Liver (tissue), 8 donors: ENCODE measurements at regions not wholly inside any gene's neighbourhood (a gene's known extent, or its start where the extent isn't known, plus 50 kb on each side); places are given as distances from the start of the nearest gene placed in this dataset.

ENCODE experiments used
- DNase-seq: peaks from one replicate; pipeline ENCODE4 v3.0.0-alpha.2; 2017; ENCODE audit warnings: low spot score
- H3K27ac ChIP-seq, 2 donors: one replicate each; pipeline ENCODE4 v1.7.0; 2013; ENCODE audit warnings: inconsistent platforms in 2 of 2, low read length in 2 of 2, control low read depth in 1 of 2, low read depth in 1 of 2, mild to moderate bottlenecking in 1 of 2
- H3K27me3 ChIP-seq, 4 donors: one replicate each; pipeline versions ENCODE4 v1.6.1 to v1.7.0; 2013; ENCODE audit warnings: low read length in 3 of 4, inconsistent platforms in 1 of 4, mild to moderate bottlenecking in 1 of 4, moderate library complexity in 1 of 4; ENCODE audit not compliant: control insufficient read depth in 4 of 4, insufficient read depth in 4 of 4
- H3K36me3 ChIP-seq, 4 donors: one replicate each; pipeline versions ENCODE4 v1.6.1 to v1.7.0; 2013; ENCODE audit warnings: low read length in 3 of 4, mild to moderate bottlenecking in 3 of 4, low read depth in 1 of 4, moderate library complexity in 1 of 4; ENCODE audit not compliant: control insufficient read depth in 4 of 4, insufficient read depth in 3 of 4
- H3K4me1 ChIP-seq, 4 donors: one replicate each; pipeline versions ENCODE4 v1.6.1 to v1.7.0; 2013; ENCODE audit warnings: low read length in 3 of 4, mild to moderate bottlenecking in 3 of 4, moderate library complexity in 1 of 4; ENCODE audit not compliant: control insufficient read depth in 4 of 4, insufficient read depth in 4 of 4
- H3K4me3 ChIP-seq, 3 donors: one replicate each; pipeline versions ENCODE4 v1.6.1 to v1.7.0; 2013; ENCODE audit warnings: low read length in 3 of 3, control low read depth in 1 of 3, low read depth in 1 of 3, mild to moderate bottlenecking in 1 of 3
- H3K9ac ChIP-seq, 2 donors: one replicate each; pipeline ENCODE4 v1.7.0; 2013; ENCODE audit warnings: low read length in 2 of 2, mild to moderate bottlenecking in 2 of 2, moderate library complexity in 2 of 2, control low read depth in 1 of 2, low read depth in 1 of 2
- H3K9me3 ChIP-seq, 4 donors: one replicate each; pipeline versions ENCODE4 v1.6.1 to v1.7.0; 2013; ENCODE audit warnings: low read length in 3 of 4; ENCODE audit not compliant: control insufficient read depth in 4 of 4
- FOXA1 ChIP-seq: IDR thresholded peaks from 2 replicates; pipeline ENCODE4 v1.6.1; 2016; ENCODE audit warnings: antibody characterized with exemption
- GABPA ChIP-seq, 2 donors: IDR thresholded peaks in 1 of 2; conservative IDR thresholded peaks in 1 of 2; 2 replicates each; pipeline ENCODE4 v1.6.1; 2016; ENCODE audit warnings: antibody characterized with exemption in 2 of 2, mild to moderate bottlenecking in 1 of 2, moderate library complexity in 1 of 2
- HNF4A ChIP-seq, 2 donors: conservative IDR thresholded peaks; 2 replicates each; pipeline ENCODE4 v1.6.1; 2016; ENCODE audit warnings: antibody characterized with exemption in 2 of 2, mild to moderate bottlenecking in 2 of 2
- HNF4G ChIP-seq: IDR thresholded peaks from 2 replicates; pipeline ENCODE4 v1.6.1; 2016; ENCODE audit warnings: antibody characterized with exemption
- JUND ChIP-seq, 2 donors: IDR thresholded peaks; 2 replicates each; pipeline ENCODE4 v1.6.1; 2016; ENCODE audit warnings: antibody characterized with exemption in 2 of 2
- NR2F2 ChIP-seq: IDR thresholded peaks from 2 replicates; pipeline ENCODE4 v1.6.1; 2016; ENCODE audit warnings: antibody characterized with exemption
- RAD21 ChIP-seq, 2 donors: IDR thresholded peaks; 2 replicates each; pipeline ENCODE4 v1.6.1; 2016; ENCODE audit warnings: antibody characterized with exemption in 2 of 2, mild to moderate bottlenecking in 2 of 2
- RXRA ChIP-seq, 2 donors: IDR thresholded peaks; 2 replicates each; pipeline ENCODE4 v1.6.1; 2017 to 2018; ENCODE audit warnings: antibody characterized with exemption in 2 of 2, mild to moderate bottlenecking in 1 of 2
- WGBS: extraction: QIAGEN DNeasy Blood & Tissue Kit; methylation state at CpG from one replicate; pipeline ENCODE4 v1.1.7; 2013; 5-methylcytosine and 5-hydroxymethylcytosine counted together
- TF ChIP-seq, protein P1 (sequence below): IDR thresholded peaks from 2 replicates; pipeline ENCODE4 v1.6.1; 2016; ENCODE audit warnings: antibody characterized with exemption
- TF ChIP-seq, protein P2 (sequence below): fragments of 150-350 bp; IDR thresholded peaks from 2 replicates; pipeline ENCODE4 v1.5.1; 2017; ENCODE audit warnings: improper control_type of control experiment, low read depth, low read length; ENCODE audit not compliant: missing input control
- TF ChIP-seq, protein P3 (sequence below): IDR thresholded peaks from 2 replicates; pipeline ENCODE4 v1.6.1; 2016; ENCODE audit warnings: antibody characterized with exemption
- TF ChIP-seq, protein P4 (sequence below): IDR thresholded peaks from 2 replicates; pipeline ENCODE4 v1.6.1; 2016; ENCODE audit warnings: antibody characterized with exemption
- donor health status: healthy.
- donor health status: healthy.
- donor health status: healthy.
- donor health status: healthy.
- donor health status: healthy.

DNA sequence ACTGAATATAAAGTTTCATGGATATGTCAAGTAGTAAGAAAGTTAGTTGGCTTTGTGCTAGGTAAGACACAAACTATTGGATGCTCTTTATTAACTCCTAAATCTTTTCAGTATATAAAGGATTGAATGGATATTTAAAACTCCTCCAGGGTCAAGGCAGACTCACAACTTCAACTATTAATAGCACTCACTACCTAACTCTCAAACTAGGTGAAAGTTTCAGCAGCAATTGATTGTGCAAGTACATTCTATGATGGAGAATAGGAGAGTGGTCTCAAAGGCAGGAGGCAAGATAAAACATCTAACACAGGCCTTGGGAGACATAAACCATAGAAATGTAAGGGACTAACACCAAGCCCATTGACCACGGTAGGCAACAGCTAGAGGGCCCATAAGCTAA is 328.9 kb upstream of the CHAC2 start:
- no peak overlapping the region for H3K27ac ChIP-seq
- no peaks in the 10 kb centered on the region for H3K27me3 ChIP-seq
- no peaks in the 10 kb centered on the region for H3K4me1 ChIP-seq
- H3K36me3 ChIP-seq, result no peaks in the 10 kb centered on the region
- no peak overlapping the region for H3K4me3 ChIP-seq
- DNase-seq, result no peak
- no peaks in the 10 kb centered on the region for H3K9me3 ChIP-seq
- WGBS, result 86% methylated on average over 1 of the region's 1 CpG
- H3K9ac ChIP-seq, result no peak overlapping the region
- TF ChIP-seq RAD21 (IDR thresholded peaks at IDR 0.05) (no peak), JUND (IDR thresholded peaks at IDR 0.05) (no peak), HNF4G (no peak), RXRA (IDR thresholded peaks at IDR 0.05) (no peak), FOXA1 (no peak), NR2F2 (no peak), GABPA (IDR thresholded peaks at IDR 0.05 in 1 of 2, conservative IDR thresholded peaks at IDR 0.05 in 1 of 2) (no peak)
- TF ChIP-seq, protein P1, sequence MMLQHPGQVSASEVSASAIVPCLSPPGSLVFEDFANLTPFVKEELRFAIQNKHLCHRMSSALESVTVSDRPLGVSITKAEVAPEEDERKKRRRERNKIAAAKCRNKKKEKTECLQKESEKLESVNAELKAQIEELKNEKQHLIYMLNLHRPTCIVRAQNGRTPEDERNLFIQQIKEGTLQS, result no peak
- TF ChIP-seq, protein P2, sequence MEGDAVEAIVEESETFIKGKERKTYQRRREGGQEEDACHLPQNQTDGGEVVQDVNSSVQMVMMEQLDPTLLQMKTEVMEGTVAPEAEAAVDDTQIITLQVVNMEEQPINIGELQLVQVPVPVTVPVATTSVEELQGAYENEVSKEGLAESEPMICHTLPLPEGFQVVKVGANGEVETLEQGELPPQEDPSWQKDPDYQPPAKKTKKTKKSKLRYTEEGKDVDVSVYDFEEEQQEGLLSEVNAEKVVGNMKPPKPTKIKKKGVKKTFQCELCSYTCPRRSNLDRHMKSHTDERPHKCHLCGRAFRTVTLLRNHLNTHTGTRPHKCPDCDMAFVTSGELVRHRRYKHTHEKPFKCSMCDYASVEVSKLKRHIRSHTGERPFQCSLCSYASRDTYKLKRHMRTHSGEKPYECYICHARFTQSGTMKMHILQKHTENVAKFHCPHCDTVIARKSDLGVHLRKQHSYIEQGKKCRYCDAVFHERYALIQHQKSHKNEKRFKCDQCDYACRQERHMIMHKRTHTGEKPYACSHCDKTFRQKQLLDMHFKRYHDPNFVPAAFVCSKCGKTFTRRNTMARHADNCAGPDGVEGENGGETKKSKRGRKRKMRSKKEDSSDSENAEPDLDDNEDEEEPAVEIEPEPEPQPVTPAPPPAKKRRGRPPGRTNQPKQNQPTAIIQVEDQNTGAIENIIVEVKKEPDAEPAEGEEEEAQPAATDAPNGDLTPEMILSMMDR, result no peak
- TF ChIP-seq, protein P3, sequence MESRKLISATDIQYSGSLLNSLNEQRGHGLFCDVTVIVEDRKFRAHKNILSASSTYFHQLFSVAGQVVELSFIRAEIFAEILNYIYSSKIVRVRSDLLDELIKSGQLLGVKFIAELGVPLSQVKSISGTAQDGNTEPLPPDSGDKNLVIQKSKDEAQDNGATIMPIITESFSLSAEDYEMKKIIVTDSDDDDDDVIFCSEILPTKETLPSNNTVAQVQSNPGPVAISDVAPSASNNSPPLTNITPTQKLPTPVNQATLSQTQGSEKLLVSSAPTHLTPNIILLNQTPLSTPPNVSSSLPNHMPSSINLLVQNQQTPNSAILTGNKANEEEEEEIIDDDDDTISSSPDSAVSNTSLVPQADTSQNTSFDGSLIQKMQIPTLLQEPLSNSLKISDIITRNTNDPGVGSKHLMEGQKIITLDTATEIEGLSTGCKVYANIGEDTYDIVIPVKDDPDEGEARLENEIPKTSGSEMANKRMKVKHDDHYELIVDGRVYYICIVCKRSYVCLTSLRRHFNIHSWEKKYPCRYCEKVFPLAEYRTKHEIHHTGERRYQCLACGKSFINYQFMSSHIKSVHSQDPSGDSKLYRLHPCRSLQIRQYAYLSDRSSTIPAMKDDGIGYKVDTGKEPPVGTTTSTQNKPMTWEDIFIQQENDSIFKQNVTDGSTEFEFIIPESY, result no peak
- TF ChIP-seq, protein P4, sequence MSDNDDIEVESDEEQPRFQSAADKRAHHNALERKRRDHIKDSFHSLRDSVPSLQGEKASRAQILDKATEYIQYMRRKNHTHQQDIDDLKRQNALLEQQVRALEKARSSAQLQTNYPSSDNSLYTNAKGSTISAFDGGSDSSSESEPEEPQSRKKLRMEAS, result no peak

DNA sequence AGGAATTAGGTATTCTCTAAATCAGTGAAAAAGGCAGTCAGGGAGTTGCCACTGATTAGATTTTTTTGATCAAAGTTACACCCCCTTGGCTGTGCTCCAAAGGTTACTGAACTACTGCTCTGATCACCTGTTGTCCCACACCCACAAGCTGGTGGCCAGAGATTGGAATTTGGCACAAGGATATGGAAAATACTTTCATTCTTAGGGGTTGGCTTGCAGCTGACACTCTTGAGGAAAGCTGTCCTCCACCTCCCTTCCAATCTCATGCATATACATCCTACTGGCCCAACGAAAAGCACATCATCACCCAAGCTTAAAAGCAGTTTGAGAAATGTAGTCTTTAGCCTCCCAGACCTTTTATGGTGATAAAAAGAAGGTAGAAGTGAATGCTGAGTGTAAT is 329.5 kb upstream of the CHAC2 start:
- no peak overlapping the region for H3K27ac ChIP-seq
- H3K4me3 ChIP-seq, result no peak overlapping the region
- no peaks in the 10 kb centered on the region for H3K27me3 ChIP-seq
- no peaks in the 10 kb centered on the region for H3K36me3 ChIP-seq
- WGBS, result 67% methylated on average over 1 of the region's 1 CpG
- no peaks in the 10 kb centered on the region for H3K9me3 ChIP-seq
- no peaks in the 10 kb centered on the region for H3K4me1 ChIP-seq
- H3K9ac ChIP-seq, result no peak overlapping the region
- no peak for DNase-seq
- TF ChIP-seq RXRA (IDR thresholded peaks at IDR 0.05) (peak; percentile 49 to 58), NR2F2 (no peak), HNF4A (conservative IDR thresholded peaks at IDR 0.05) (peak in 1 of 2 donors; percentile 21)

DNA sequence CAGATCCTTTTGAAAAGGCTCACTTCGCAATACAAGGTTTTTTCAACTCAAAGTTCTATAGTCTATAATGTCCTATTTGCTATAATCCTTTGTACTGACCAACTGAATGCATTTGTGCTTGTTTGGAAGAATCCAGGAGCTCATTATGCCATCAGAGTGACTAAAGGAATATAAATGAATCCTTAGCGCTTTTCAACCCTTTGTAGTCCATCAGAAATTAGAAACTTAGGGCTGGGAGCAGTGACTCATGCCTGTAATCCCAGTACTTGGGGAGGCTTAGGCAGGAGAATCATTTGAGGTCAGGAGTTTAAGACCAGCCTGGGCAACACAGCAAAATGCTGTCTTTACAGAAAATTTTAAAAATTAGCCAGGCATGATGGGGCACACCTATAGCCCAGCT is 330.2 kb upstream of the CHAC2 start:
- H3K36me3 ChIP-seq, result no peaks in the 10 kb centered on the region
- H3K4me3 ChIP-seq, result no peak overlapping the region
- WGBS, result 87% methylated on average over 2 of the region's 2 CpGs
- H3K9me3 ChIP-seq, result no peaks in the 10 kb centered on the region
- no peak for TF ChIP-seq HNF4G
- H3K4me1 ChIP-seq, result no peaks in the 10 kb centered on the region
- no peak overlapping the region for H3K27ac ChIP-seq
- H3K27me3 ChIP-seq, result no peaks in the 10 kb centered on the region
- no peak overlapping the region for H3K9ac ChIP-seq
- DNase-seq, result no peak
